Mesenchymal stem cell (in vitro differentiated cells and primary cell): ENCODE measurements at regions not wholly inside any gene's neighbourhood (a gene's known extent, or its start where the extent isn't known, plus 50 kb on each side); places are given as distances from the start of the nearest gene placed in this dataset.

Experiments used
- DNase-seq: peaks from one replicate; pipeline ENCODE4 v3.0.0-alpha.2; 2013
- H2AFZ ChIP-seq: one replicate; pipeline ENCODE4 v1.6.1; 2013; ENCODE audit warnings: low read depth, mild to moderate bottlenecking, control low read depth, inconsistent platforms, low read length, moderate library complexity
- H2AK5ac ChIP-seq: 2 replicates; pipeline ENCODE4 v1.6.1; 2013; ENCODE audit warnings: low read length, moderate library complexity, mild to moderate bottlenecking, inconsistent platforms; ENCODE audit not compliant: severe bottlenecking
- H2BK120ac ChIP-seq: one replicate; pipeline ENCODE4 v1.6.1; 2013; ENCODE audit warnings: low read depth, mild to moderate bottlenecking, inconsistent platforms, low read length, moderate library complexity
- H2BK12ac ChIP-seq, 2 experiments: one replicate each; pipeline ENCODE4 v1.6.1; 2013; ENCODE audit warnings: inconsistent platforms in 2 of 2, low read length in 2 of 2, mild to moderate bottlenecking in 2 of 2, moderate library complexity in 2 of 2, control low read depth in 1 of 2
- H2BK15ac ChIP-seq: one replicate; pipeline ENCODE4 v1.6.1; 2013; ENCODE audit warnings: mild to moderate bottlenecking, low read depth, inconsistent platforms; ENCODE audit not compliant: poor library complexity, severe bottlenecking
- H2BK5ac ChIP-seq: 2 replicates; pipeline ENCODE4 v1.6.1; 2013; ENCODE audit warnings: low read depth, mild to moderate bottlenecking, low read length, control low read depth, inconsistent platforms; ENCODE audit not compliant: poor library complexity, severe bottlenecking
- H3K14ac ChIP-seq, 2 experiments: one replicate each; pipeline ENCODE4 v1.6.1; 2013; ENCODE audit warnings: inconsistent platforms in 2 of 2, low read length in 2 of 2, control low read depth in 1 of 2, mild to moderate bottlenecking in 1 of 2, moderate library complexity in 1 of 2
- H3K18ac ChIP-seq, 2 experiments: one replicate each; pipeline ENCODE4 v1.6.1; 2013; ENCODE audit warnings: inconsistent platforms in 2 of 2, low read length in 2 of 2, control low read depth in 1 of 2, low read depth in 1 of 2, mild to moderate bottlenecking in 1 of 2
- H3K23ac ChIP-seq, 2 experiments: one replicate each; pipeline ENCODE4 v1.6.1; 2013; ENCODE audit warnings: inconsistent platforms in 2 of 2, low read length in 2 of 2, mild to moderate bottlenecking in 2 of 2, moderate library complexity in 2 of 2, control low read depth in 1 of 2
- H3K27ac ChIP-seq: 2 replicates; pipeline ENCODE4 v1.5.1; 2013; ENCODE audit warnings: mild to moderate bottlenecking, moderate library complexity, low read length, control low read depth, inconsistent platforms; ENCODE audit not compliant: poor library complexity, severe bottlenecking
- H3K27me3 ChIP-seq, 2 experiments: 2 replicates each; pipeline versions ENCODE4 v1.6.1 to v1.7.0; 2013; ENCODE audit warnings: low read length in 2 of 2, mild to moderate bottlenecking in 2 of 2, moderate library complexity in 2 of 2, control low read depth in 1 of 2, inconsistent platforms in 1 of 2; ENCODE audit not compliant: control insufficient read depth in 1 of 2, insufficient read depth in 1 of 2
- H3K36me3 ChIP-seq, 2 experiments: 2 replicates each; pipeline versions ENCODE4 v1.6.1 to v1.7.0; 2013; ENCODE audit warnings: low read length in 2 of 2, control low read depth in 1 of 2, inconsistent platforms in 1 of 2, low read depth in 1 of 2, mild to moderate bottlenecking in 1 of 2; ENCODE audit not compliant: insufficient read depth in 2 of 2, control insufficient read depth in 1 of 2
- H3K4ac ChIP-seq, 2 experiments: one replicate each; pipeline ENCODE4 v1.6.1; 2013; ENCODE audit warnings: inconsistent platforms in 2 of 2, low read length in 2 of 2, mild to moderate bottlenecking in 2 of 2, moderate library complexity in 2 of 2, control low read depth in 1 of 2, low read depth in 1 of 2
- H3K4me1 ChIP-seq: 2 replicates; pipeline ENCODE4 v1.6.1; 2013; ENCODE audit warnings: low read depth, low read length, control low read depth; ENCODE audit not compliant: control insufficient read depth, insufficient read depth
- H3K4me2 ChIP-seq: 2 replicates; pipeline ENCODE4 v1.6.1; 2013; ENCODE audit warnings: low read length, mild to moderate bottlenecking, inconsistent platforms; ENCODE audit not compliant: poor library complexity, severe bottlenecking
- H3K4me3 ChIP-seq, 2 experiments: 2 replicates each; pipeline versions ENCODE4 v1.5.1 to v1.7.0; 2013; ENCODE audit warnings: low read length in 2 of 2, mild to moderate bottlenecking in 2 of 2, control low read depth in 1 of 2, low read depth in 1 of 2; ENCODE audit not compliant: insufficient read depth in 1 of 2
- H3K79me1 ChIP-seq: replicated peaks from 2 replicates; pipeline ENCODE4 v1.6.1; 2013; ENCODE audit warnings: mild to moderate bottlenecking, control low read depth, low read length, inconsistent platforms; ENCODE audit not compliant: poor library complexity, severe bottlenecking
- H3K9ac ChIP-seq: 2 replicates; pipeline ENCODE4 v1.7.0; 2013; ENCODE audit warnings: mild to moderate bottlenecking, low read length, moderate library complexity
- H3K9me3 ChIP-seq: 2 replicates; pipeline ENCODE4 v1.7.0; 2013; ENCODE audit warnings: mild to moderate bottlenecking, low read length; ENCODE audit not compliant: control insufficient read depth
- H4K8ac ChIP-seq: one replicate; pipeline ENCODE4 v1.6.1; 2013; ENCODE audit warnings: inconsistent platforms, mild to moderate bottlenecking, low read length, moderate library complexity
- H4K91ac ChIP-seq: one replicate; pipeline ENCODE4 v1.6.1; 2013; ENCODE audit warnings: mild to moderate bottlenecking, low read length, inconsistent platforms
- WGBS: methylation state at CpG from one replicate; pipeline ENCODE4 v1.1.7; 2013; ENCODE audit warnings: mixed read lengths; 5-methylcytosine and 5-hydroxymethylcytosine counted together

DNA sequence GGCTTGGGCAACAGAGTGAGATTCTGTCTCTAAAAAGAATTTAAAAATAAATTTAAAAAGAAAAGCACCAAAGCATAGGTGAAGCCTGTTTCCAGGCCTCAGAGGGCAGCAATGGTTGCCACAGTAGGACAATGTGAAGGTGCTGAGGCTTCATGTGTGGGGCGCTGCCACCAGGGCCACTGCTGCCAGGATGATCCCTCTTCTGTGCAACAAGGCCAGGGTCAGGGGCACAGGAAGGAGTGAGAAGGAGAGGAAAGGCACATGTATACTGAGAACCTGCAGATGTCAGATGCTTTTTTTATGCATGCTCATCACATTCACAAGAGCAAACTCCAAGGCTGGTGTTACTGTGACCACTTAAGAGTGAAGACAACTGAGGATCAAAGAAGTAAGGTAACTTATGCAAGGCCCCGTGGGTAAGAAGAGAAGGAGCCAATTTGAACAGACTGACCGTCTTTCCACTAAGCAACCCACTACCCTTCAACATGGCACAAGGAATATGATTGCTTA lies 79.7 kb upstream of the ACKR3 start:
- no peak overlapping the region for H3K18ac ChIP-seq
- H3K79me1 ChIP-seq, result no peaks in the 10 kb centered on the region
- no peaks in the 10 kb centered on the region for H3K36me3 ChIP-seq
- no peak overlapping the region for H3K27ac ChIP-seq
- H4K8ac ChIP-seq, result no peak overlapping the region
- H3K4me3 ChIP-seq, result no peak overlapping the region
- no peaks in the 10 kb centered on the region for H3K4me1 ChIP-seq
- H4K91ac ChIP-seq, result no peak overlapping the region
- H2BK12ac ChIP-seq, result no peak overlapping the region
- H2BK5ac ChIP-seq, result no peak overlapping the region
- no peaks in the 10 kb centered on the region for H3K9me3 ChIP-seq
- peaks cover 0 to 6% of the 10 kb centered on the region in 2 experiments for H3K27me3 ChIP-seq
- H2AFZ ChIP-seq, result no peak overlapping the region
- no peak overlapping the region for H3K14ac ChIP-seq
- H3K23ac ChIP-seq, result no peak overlapping the region
- no peak overlapping the region for H2BK15ac ChIP-seq
- no peak overlapping the region for H2AK5ac ChIP-seq
- DNase-seq, result no peak
- H3K9ac ChIP-seq, result no peak overlapping the region
- no peak overlapping the region for H3K4ac ChIP-seq
- no peak overlapping the region for H3K4me2 ChIP-seq
- 89% methylated on average over 2 of the region's 3 CpGs for WGBS
- no peak overlapping the region for H2BK120ac ChIP-seq

GRCh38 chr2:236496340-236496739 lies 73.3 kb upstream of the ACKR3 start:
- Histone ChIP-seq H2AFZ (no peak overlapping the region), H2BK5ac (no peak overlapping the region), H2BK120ac (no peak overlapping the region), H3K9ac (no peak overlapping the region), H3K27me3 (peaks cover 3 to 13% of the 10 kb centered on the region in 2 experiments), H3K14ac (no peak overlapping the region), H3K4me2 (no peak overlapping the region), H2BK12ac (no peak overlapping the region), H3K27ac (no peak overlapping the region), H3K36me3 (no peaks in the 10 kb centered on the region), H3K4ac (no peak overlapping the region), H3K4me3 (no peak overlapping the region), H2AK5ac (no peak overlapping the region), H3K23ac (no peak overlapping the region), H4K91ac (no peak overlapping the region), H3K9me3 (no peaks in the 10 kb centered on the region), H3K79me1 (no peaks in the 10 kb centered on the region), H3K18ac (no peak overlapping the region), H3K4me1 (peaks cover 3% of the 10 kb centered on the region), H2BK15ac (no peak overlapping the region), H4K8ac (no peak overlapping the region)
- WGBS, result 58% methylated on average over 9 of the region's 9 CpGs
- DNase-seq, result no peak

GRCh38 chr2:236498369-236498768 lies 71.3 kb upstream of the ACKR3 start:
- no peak overlapping the region for H3K4me3 ChIP-seq
- no peaks in the 10 kb centered on the region for H3K9me3 ChIP-seq
- no peak overlapping the region for H2AFZ ChIP-seq
- no peak overlapping the region for H2BK15ac ChIP-seq
- H3K4me2 ChIP-seq, result no peak overlapping the region
- no peaks in the 10 kb centered on the region for H3K36me3 ChIP-seq
- H2BK5ac ChIP-seq, result no peak overlapping the region
- H2BK12ac ChIP-seq, result no peak overlapping the region
- no peak overlapping the region for H3K9ac ChIP-seq
- no peak overlapping the region for H3K14ac ChIP-seq
- H3K23ac ChIP-seq, result no peak overlapping the region
- H4K91ac ChIP-seq, result no peak overlapping the region
- peak; percentile 6 for DNase-seq
- no peak overlapping the region for H3K27ac ChIP-seq
- no peak overlapping the region for H3K18ac ChIP-seq
- no peak overlapping the region for H2AK5ac ChIP-seq
- no peak overlapping the region for H3K4ac ChIP-seq
- H3K79me1 ChIP-seq, result no peaks in the 10 kb centered on the region
- WGBS, result 87% methylated on average over 7 of the region's 7 CpGs
- H3K4me1 ChIP-seq, result peaks cover 3% of the 10 kb centered on the region
- H2BK120ac ChIP-seq, result no peak overlapping the region
- peaks cover 5 to 16% of the 10 kb centered on the region in 2 experiments for H3K27me3 ChIP-seq
- no peak overlapping the region for H4K8ac ChIP-seq

DNA sequence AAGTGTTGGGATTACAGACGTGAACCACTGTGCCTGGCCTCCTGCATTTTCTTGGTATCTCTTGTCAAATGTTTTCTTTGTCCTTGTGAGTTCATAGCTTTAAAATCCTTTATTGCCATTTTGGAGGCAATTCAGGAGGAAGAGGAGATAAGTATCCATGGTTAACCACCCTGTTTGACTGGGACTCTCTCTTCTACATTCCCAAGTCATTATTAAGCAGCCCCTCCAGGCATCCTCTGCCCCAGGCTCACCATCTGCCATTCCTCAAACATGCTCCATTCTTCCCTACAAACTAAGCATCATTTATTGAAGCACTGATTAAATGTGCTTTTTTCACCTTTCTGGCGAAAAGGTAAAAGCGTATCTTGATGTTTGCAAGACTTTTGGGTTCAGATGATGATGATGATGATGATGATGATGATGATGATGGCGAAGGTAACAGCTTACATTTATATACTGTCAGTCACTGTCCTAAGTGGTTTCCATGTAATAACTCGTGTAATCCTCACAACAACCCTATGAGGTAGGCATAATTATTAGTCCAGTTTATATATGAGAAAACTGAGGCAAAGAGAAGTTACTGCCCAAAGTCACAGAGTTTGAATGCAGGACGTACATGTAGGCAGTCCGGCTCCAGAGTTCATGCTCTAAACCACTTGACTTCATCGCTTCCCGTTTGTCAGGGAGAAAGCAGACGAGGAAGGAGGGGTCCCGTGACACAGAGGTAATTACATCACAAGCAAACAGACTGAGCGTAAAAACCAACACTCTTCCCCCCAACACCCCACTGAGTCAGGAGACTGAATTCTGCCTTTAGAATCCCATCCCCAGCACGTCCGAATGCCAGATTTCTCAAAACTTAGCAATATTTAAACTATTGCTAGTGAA lies 69.7 kb upstream of the ACKR3 start:
- Histone ChIP-seq H3K14ac (no peak overlapping the region), H3K4me1 (peaks cover 3% of the 10 kb centered on the region), H4K8ac (no peak overlapping the region), H3K4me3 (no peak overlapping the region), H2AFZ (no peak overlapping the region), H3K27me3 (peaks cover 11 to 30% of the 10 kb centered on the region in 2 experiments), H3K36me3 (peaks cover 0 to 2% of the 10 kb centered on the region in 2 experiments), H3K4me2 (no peak overlapping the region), H3K27ac (no peak overlapping the region), H4K91ac (no peak overlapping the region), H3K9ac (no peak overlapping the region), H2BK5ac (no peak overlapping the region), H3K4ac (no peak overlapping the region), H2BK12ac (no peak overlapping the region), H2AK5ac (no peak overlapping the region), H3K79me1 (no peaks in the 10 kb centered on the region), H2BK15ac (no peak overlapping the region), H3K18ac (no peak overlapping the region), H3K23ac (no peak overlapping the region), H2BK120ac (no peak overlapping the region), H3K9me3 (no peaks in the 10 kb centered on the region)
- WGBS, result 79% methylated on average over 12 of the region's 14 CpGs
- no peak for DNase-seq
